RWPE2 (cell line): ENCODE measurements at regions not wholly inside any gene's neighbourhood (a gene's known extent, or its start where the extent isn't known, plus 50 kb on each side); places are given as distances from the start of the nearest gene placed in this dataset.

ENCODE experiments used
- ATAC-seq: fragments of 200-7000 bp; cut with Tn5 transposase; 3 replicates; pipeline ENCODE4 v1.9.1; 2021; ENCODE audit warnings: low read depth
- DNase-seq: peaks from one replicate; pipeline ENCODE4 v3.0.0-alpha.2; 2020; ENCODE audit warnings: low spot score
- H3K27ac ChIP-seq: fragments of 450-650 bp; 2 replicates; pipeline ENCODE4 v1.5.1; 2017; ENCODE audit warnings: mild to moderate bottlenecking; ENCODE audit not compliant: poor library complexity, severe bottlenecking
- H3K27me3 ChIP-seq: fragments of 250-450 bp; sonication (Bioruptor Pico); 2 replicates; pipeline ENCODE4 v1.5.1; 2021; ENCODE audit warnings: mild to moderate bottlenecking, moderate library complexity; ENCODE audit not compliant: insufficient read depth, poor library complexity, severe bottlenecking
- H3K36me3 ChIP-seq: fragments of 250-450 bp; sonication (Bioruptor Pico); 2 replicates; pipeline ENCODE4 v1.5.1; 2020; ENCODE audit warnings: low read depth, mild to moderate bottlenecking, moderate library complexity
- H3K4me1 ChIP-seq: fragments of 250-450 bp; sonication (Bioruptor Pico); 2 replicates; pipeline ENCODE4 v1.5.1; 2021; ENCODE audit warnings: mild to moderate bottlenecking, moderate library complexity; ENCODE audit not compliant: insufficient read depth, poor library complexity, severe bottlenecking
- H3K4me3 ChIP-seq: fragments of 250-450 bp; sonication (Bioruptor Pico); 2 replicates; pipeline ENCODE4 v1.5.1; 2021; ENCODE audit warnings: mild to moderate bottlenecking, moderate library complexity; ENCODE audit not compliant: severe bottlenecking
- H3K9me3 ChIP-seq: fragments of 250-450 bp; sonication (Bioruptor Pico); 2 replicates; pipeline ENCODE4 v1.5.1; 2021; ENCODE audit warnings: mild to moderate bottlenecking, moderate library complexity; ENCODE audit not compliant: severe bottlenecking
- CTCF ChIP-seq: fragments of 450-650 bp; IDR thresholded peaks from one replicate; pipeline ENCODE4 v1.5.1; 2017; ENCODE audit warnings: mild to moderate bottlenecking, moderate library complexity; ENCODE audit not compliant: poor library complexity, severe bottlenecking

GRCh38 chr11:123257370-123257769 is 62.3 kb upstream of the CLMP start:
- Histone ChIP-seq H3K27me3 (no peaks in the 10 kb centered on the region), H3K27ac (no peak overlapping the region), H3K9me3 (no peaks in the 10 kb centered on the region), H3K4me3 (no peak overlapping the region), H3K36me3 (no peaks in the 10 kb centered on the region), H3K4me1 (no peaks in the 10 kb centered on the region)
- ATAC-seq (no peak), DNase-seq (no peak)
- no peak for TF ChIP-seq CTCF

- H3K27ac ChIP-seq = no peak overlapping the region
- ATAC-seq (no peak), DNase-seq (no peak)
- no peaks in the 10 kb centered on the region for H3K9me3 ChIP-seq
- no peaks in the 10 kb centered on the region for H3K27me3 ChIP-seq
- TF ChIP-seq CTCF = no peak
- H3K4me1 ChIP-seq = peaks cover 4% of the 10 kb centered on the region
- no peak overlapping the region for H3K4me3 ChIP-seq
- H3K36me3 ChIP-seq = no peaks in the 10 kb centered on the region
Observed at GRCh38 chr11:123255909-123256308, 60.9 kb upstream of the CLMP start.

GRCh38 chr11:123254357-123254756 is 59.3 kb upstream of the CLMP start:
- TF ChIP-seq CTCF = no peak
- H3K36me3 ChIP-seq = no peaks in the 10 kb centered on the region
- no peak for ATAC-seq
- H3K4me1 ChIP-seq = peaks cover 4% of the 10 kb centered on the region
- H3K27ac ChIP-seq = no peak overlapping the region
- H3K9me3 ChIP-seq = no peaks in the 10 kb centered on the region
- no peak for DNase-seq
- no peaks in the 10 kb centered on the region for H3K27me3 ChIP-seq
- no peak overlapping the region for H3K4me3 ChIP-seq

GRCh38 chr11:123253911-123254310 is 58.9 kb upstream of the CLMP start:
- TF ChIP-seq CTCF = no peak
- Histone ChIP-seq H3K27me3 (no peaks in the 10 kb centered on the region), H3K36me3 (no peaks in the 10 kb centered on the region), H3K27ac (no peak overlapping the region), H3K9me3 (no peaks in the 10 kb centered on the region), H3K4me1 (peaks cover 4% of the 10 kb centered on the region), H3K4me3 (no peak overlapping the region)
- no peak for ATAC-seq
- no peak for DNase-seq

GRCh38 chr11:123253223-123253622 is 58.2 kb upstream of the CLMP start:
- Histone ChIP-seq H3K36me3 (no peaks in the 10 kb centered on the region), H3K4me1 (peaks cover 4% of the 10 kb centered on the region)
- no peak for DNase-seq

More at GRCh38 chr11:123253223-123253622, 58.2 kb upstream of the CLMP start:
- Histone ChIP-seq H3K4me3 (no peak overlapping the region), H3K27ac (no peak overlapping the region), H3K9me3 (no peaks in the 10 kb centered on the region), H3K27me3 (no peaks in the 10 kb centered on the region)
- ATAC-seq = no peak
- no peak for TF ChIP-seq CTCF
